ENCODE measurements at regions not wholly inside any gene's neighbourhood (a gene's known extent, or its start where the extent isn't known, plus 50 kb on each side); places are given as distances from the start of the nearest gene placed in this dataset.

DNA sequence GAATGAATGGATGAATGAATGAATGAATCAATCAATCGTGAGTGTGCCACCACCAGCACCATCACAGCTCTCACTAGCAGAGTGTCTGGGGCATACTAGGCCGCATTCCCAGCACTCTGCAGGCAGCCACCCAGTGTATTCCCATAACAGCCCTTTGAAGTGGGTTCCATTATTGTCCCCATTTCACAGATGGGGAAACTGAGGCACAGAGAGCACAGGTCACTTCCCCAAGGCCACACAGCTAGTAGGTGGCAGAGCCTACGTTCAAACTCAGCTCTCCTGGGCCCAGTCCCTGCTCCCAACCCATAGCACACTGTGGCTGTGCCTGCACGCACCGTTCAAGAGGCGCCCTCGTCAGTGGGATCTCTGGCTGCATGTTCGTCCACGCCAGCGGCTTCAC is 88.1 kb downstream of the RFLNA start:
- TF ChIP-seq CTCF (IDR thresholded peaks at IDR 0.05; ENCODE audit: low read depth, low read length, poor library complexity, severe bottlenecking) (no peak), EZH2phosphoT487 (IDR thresholded peaks at IDR 0.05; ENCODE audit: borderline replicate concordance, low read length) (no peak)
